GM23338 (cell line): ENCODE measurements at regions not wholly inside any gene's neighbourhood (a gene's known extent, or its start where the extent isn't known, plus 50 kb on each side); places are given as distances from the start of the nearest gene placed in this dataset.

Source experiments
- ATAC-seq: fragments of 200-7000 bp; cut with Tn5 transposase; 3 replicates; pipeline ENCODE4 v1.9.1; 2020
- DNase-seq: peaks from one replicate; pipeline ENCODE4 v3.0.0-alpha.2; 2015; ENCODE audit warnings: low spot score
- H2AFZ ChIP-seq: fragments of 200-600 bp; sonication (generic); 2 replicates; pipeline ENCODE4 v1.8.0; 2016; ENCODE audit warnings: antibody characterized with exemption, mild to moderate bottlenecking, moderate library complexity
- H3F3A ChIP-seq: fragments of 200-600 bp; sonication (generic); replicated peaks from 2 replicates; pipeline ENCODE4 v1.8.0; 2017; ENCODE audit warnings: antibody characterized with exemption, mixed run types, low read depth
- H3K27ac ChIP-seq: fragments of 200-600 bp; sonication (generic); 2 replicates; pipeline ENCODE4 v1.6.1; 2016; ENCODE audit warnings: low read depth
- H3K27me3 ChIP-seq: fragments of 200-600 bp; sonication (generic); 2 replicates; pipeline ENCODE4 v1.8.0; 2016; ENCODE audit warnings: mild to moderate bottlenecking, mixed run types, moderate library complexity; ENCODE audit not compliant: insufficient read depth
- H3K36me3 ChIP-seq: fragments of 200-600 bp; sonication (generic); 2 replicates; pipeline ENCODE4 v1.8.0; 2016; ENCODE audit warnings: mild to moderate bottlenecking; ENCODE audit not compliant: insufficient read depth
- H3K4me1 ChIP-seq: fragments of 200-600 bp; sonication (generic); 2 replicates; pipeline ENCODE4 v1.8.0; 2016; ENCODE audit warnings: mild to moderate bottlenecking, moderate library complexity; ENCODE audit not compliant: insufficient read depth
- H3K4me2 ChIP-seq: fragments of 200-600 bp; sonication (generic); 2 replicates; pipeline ENCODE4 v1.7.1; 2017; ENCODE audit warnings: mixed run types
- H3K4me3 ChIP-seq: fragments of 200-600 bp; sonication (generic); 2 replicates; pipeline ENCODE4 v1.6.1; 2016; ENCODE audit warnings: mixed run types
- H3K79me2 ChIP-seq: fragments of 200-600 bp; sonication (generic); replicated peaks from 2 replicates; pipeline ENCODE4 v1.8.0; 2017; ENCODE audit warnings: mild to moderate bottlenecking; ENCODE audit not compliant: insufficient read depth
- H3K9me2 ChIP-seq: fragments of 200-600 bp; sonication (generic); 2 replicates; pipeline ENCODE4 v1.8.0; 2017; ENCODE audit not compliant: insufficient read depth
- H4K20me1 ChIP-seq: fragments of 200-600 bp; sonication (generic); replicated peaks from 2 replicates; pipeline ENCODE4 v1.8.0; 2017; ENCODE audit warnings: mild to moderate bottlenecking; ENCODE audit not compliant: insufficient read depth
- H3K27ac Mint-ChIP-seq: 2 replicates; pipeline ENCODE4 v1.8.0; 2020; ENCODE audit warnings: inconsistent platforms, mild to moderate bottlenecking, moderate library complexity, mixed read lengths
- H3K27me3 Mint-ChIP-seq: 3 replicates; pipeline ENCODE4 v1.8.0; 2022; ENCODE audit warnings: low read depth, mild to moderate bottlenecking, moderate library complexity, mixed read lengths, inconsistent platforms; ENCODE audit not compliant: insufficient read depth, poor library complexity
- H3K36me3 Mint-ChIP-seq: 3 replicates; pipeline ENCODE4 v1.8.0; 2021; ENCODE audit warnings: low read depth, mild to moderate bottlenecking, inconsistent platforms, moderate library complexity, mixed read lengths
- H3K4me1 Mint-ChIP-seq: 3 replicates; pipeline ENCODE4 v1.8.0; 2020; ENCODE audit warnings: mild to moderate bottlenecking, inconsistent platforms, mixed read lengths
- H3K4me3 Mint-ChIP-seq: 3 replicates; pipeline ENCODE4 v1.8.0; 2021; ENCODE audit warnings: moderate library complexity, mild to moderate bottlenecking, inconsistent platforms, mixed read lengths
- H3K9me3 Mint-ChIP-seq: 3 replicates; pipeline ENCODE4 v1.8.0; 2020; ENCODE audit warnings: moderate library complexity, mild to moderate bottlenecking, inconsistent platforms, mixed read lengths
- CREB1 ChIP-seq: fragments of 250-450 bp; sonication (Bioruptor Pico); IDR thresholded peaks from 2 replicates; pipeline ENCODE4 v1.5.0; 2020; ENCODE audit warnings: low read depth, mild to moderate bottlenecking, moderate library complexity
- CTCF ChIP-seq, 2 experiments: fragments of 200-600 bp in 1 of 2; sonication (generic) in 1 of 2; conservative IDR thresholded peaks; 2 replicates each; pipeline versions ENCODE4 v1.5.1 to v1.6.1; 2016 to 2017; ENCODE audit warnings: antibody characterized with exemption in 2 of 2, low read depth in 2 of 2, mild to moderate bottlenecking in 2 of 2, moderate library complexity in 1 of 2
- EZH2 ChIP-seq: fragments of 200-600 bp; sonication (generic); IDR thresholded peaks from one replicate; pipeline ENCODE4 v1.8.0; 2017; ENCODE audit warnings: antibody characterized with exemption, mild to moderate bottlenecking, low read depth; ENCODE audit not compliant: unreplicated experiment
- POLR2AphosphoS5 ChIP-seq: IDR thresholded peaks from 2 replicates; pipeline ENCODE4 v1.6.1; 2016; ENCODE audit warnings: antibody characterized with exemption, low read depth
- ZNF114 ChIP-seq: fragments of 250-450 bp; sonication (Bioruptor Pico); IDR thresholded peaks from 2 replicates; pipeline ENCODE4 v1.5.0; 2020; ENCODE audit warnings: mild to moderate bottlenecking, moderate library complexity
- TF ChIP-seq, protein P1 (sequence below): fragments of 250-450 bp; sonication (Bioruptor Pico); IDR thresholded peaks from 2 replicates; pipeline ENCODE4 v1.5.0; 2020; ENCODE audit warnings: mild to moderate bottlenecking, moderate library complexity
- TF ChIP-seq, protein P2 (sequence below): IDR thresholded peaks from 2 replicates; pipeline ENCODE4 v1.6.1; 2016; ENCODE audit warnings: antibody characterized with exemption
- TF ChIP-seq, protein P3 (sequence below): IDR thresholded peaks from one replicate; pipeline ENCODE4 v1.6.1; 2018; ENCODE audit warnings: antibody characterized with exemption; ENCODE audit not compliant: unreplicated experiment

GRCh38 chr3:109804697-109805096 is 467.4 kb upstream of the DPPA4 start:
- Histone ChIP-seq H3K4me2 (no peak overlapping the region), H3K4me1 (peaks cover 8% of the 10 kb centered on the region), H3F3A (no peaks in the 10 kb centered on the region), H3K27ac (no peak overlapping the region), H3K9me2 (0 out of 2 replicates have a peak, but pooled peaks cover 3% of the 10 kb centered on the region), H3K79me2 (no peaks in the 10 kb centered on the region), H3K4me3 (no peak overlapping the region), H3K27me3 (no peaks in the 10 kb centered on the region), H2AFZ (no peak overlapping the region), H3K36me3 (no peaks in the 10 kb centered on the region), H4K20me1 (no peaks in the 10 kb centered on the region)
- ATAC-seq: no peak
- Mint-ChIP-seq H3K27ac (no peak overlapping the region), H3K36me3 (no peaks in the 10 kb centered on the region), H3K27me3 (no peaks in the 10 kb centered on the region), H3K4me3 (no peak overlapping the region), H3K9me3 (peaks cover 2% of the 10 kb centered on the region; the same call in 1 of the 3 replicates), H3K4me1 (peaks cover 5% of the 10 kb centered on the region; the same call in 2 of the 3 replicates)
- TF ChIP-seq, protein P1, sequence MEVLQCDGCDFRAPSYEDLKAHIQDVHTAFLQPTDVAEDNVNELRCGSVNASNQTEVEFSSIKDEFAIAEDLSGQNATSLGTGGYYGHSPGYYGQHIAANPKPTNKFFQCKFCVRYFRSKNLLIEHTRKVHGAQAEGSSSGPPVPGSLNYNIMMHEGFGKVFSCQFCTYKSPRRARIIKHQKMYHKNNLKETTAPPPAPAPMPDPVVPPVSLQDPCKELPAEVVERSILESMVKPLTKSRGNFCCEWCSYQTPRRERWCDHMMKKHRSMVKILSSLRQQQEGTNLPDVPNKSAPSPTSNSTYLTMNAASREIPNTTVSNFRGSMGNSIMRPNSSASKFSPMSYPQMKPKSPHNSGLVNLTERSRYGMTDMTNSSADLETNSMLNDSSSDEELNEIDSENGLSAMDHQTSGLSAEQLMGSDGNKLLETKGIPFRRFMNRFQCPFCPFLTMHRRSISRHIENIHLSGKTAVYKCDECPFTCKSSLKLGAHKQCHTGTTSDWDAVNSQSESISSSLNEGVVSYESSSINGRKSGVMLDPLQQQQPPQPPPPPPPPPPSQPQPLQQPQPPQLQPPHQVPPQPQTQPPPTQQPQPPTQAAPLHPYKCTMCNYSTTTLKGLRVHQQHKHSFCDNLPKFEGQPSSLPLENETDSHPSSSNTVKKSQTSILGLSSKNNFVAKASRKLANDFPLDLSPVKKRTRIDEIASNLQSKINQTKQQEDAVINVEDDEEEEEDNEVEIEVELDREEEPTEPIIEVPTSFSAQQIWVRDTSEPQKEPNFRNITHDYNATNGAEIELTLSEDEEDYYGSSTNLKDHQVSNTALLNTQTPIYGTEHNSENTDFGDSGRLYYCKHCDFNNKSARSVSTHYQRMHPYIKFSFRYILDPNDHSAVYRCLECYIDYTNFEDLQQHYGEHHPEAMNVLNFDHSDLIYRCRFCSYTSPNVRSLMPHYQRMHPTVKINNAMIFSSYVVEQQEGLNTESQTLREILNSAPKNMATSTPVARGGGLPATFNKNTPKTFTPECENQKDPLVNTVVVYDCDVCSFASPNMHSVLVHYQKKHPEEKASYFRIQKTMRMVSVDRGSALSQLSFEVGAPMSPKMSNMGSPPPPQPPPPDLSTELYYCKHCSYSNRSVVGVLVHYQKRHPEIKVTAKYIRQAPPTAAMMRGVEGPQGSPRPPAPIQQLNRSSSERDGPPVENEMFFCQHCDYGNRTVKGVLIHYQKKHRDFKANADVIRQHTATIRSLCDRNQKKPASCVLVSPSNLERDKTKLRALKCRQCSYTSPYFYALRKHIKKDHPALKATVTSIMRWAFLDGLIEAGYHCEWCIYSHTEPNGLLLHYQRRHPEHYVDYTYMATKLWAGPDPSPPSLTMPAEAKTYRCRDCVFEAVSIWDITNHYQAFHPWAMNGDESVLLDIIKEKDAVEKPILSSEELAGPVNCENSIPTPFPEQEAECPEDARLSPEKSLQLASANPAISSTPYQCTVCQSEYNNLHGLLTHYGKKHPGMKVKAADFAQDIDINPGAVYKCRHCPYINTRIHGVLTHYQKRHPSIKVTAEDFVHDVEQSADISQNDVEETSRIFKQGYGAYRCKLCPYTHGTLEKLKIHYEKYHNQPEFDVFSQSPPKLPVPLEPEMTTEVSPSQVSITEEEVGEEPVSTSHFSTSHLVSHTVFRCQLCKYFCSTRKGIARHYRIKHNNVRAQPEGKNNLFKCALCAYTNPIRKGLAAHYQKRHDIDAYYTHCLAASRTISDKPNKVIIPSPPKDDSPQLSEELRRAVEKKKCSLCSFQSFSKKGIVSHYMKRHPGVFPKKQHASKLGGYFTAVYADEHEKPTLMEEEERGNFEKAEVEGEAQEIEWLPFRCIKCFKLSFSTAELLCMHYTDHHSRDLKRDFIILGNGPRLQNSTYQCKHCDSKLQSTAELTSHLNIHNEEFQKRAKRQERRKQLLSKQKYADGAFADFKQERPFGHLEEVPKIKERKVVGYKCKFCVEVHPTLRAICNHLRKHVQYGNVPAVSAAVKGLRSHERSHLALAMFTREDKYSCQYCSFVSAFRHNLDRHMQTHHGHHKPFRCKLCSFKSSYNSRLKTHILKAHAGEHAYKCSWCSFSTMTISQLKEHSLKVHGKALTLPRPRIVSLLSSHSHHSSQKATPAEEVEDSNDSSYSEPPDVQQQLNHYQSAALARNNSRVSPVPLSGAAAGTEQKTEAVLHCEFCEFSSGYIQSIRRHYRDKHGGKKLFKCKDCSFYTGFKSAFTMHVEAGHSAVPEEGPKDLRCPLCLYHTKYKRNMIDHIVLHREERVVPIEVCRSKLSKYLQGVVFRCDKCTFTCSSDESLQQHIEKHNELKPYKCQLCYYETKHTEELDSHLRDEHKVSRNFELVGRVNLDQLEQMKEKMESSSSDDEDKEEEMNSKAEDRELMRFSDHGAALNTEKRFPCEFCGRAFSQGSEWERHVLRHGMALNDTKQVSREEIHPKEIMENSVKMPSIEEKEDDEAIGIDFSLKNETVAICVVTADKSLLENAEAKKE (CRISPR knock-in tag): no peak
- TF ChIP-seq CTCF (conservative IDR thresholded peaks at IDR 0.05; ENCODE audit: low read depth in 2 of 2): no peak
- TF ChIP-seq, protein P2, sequence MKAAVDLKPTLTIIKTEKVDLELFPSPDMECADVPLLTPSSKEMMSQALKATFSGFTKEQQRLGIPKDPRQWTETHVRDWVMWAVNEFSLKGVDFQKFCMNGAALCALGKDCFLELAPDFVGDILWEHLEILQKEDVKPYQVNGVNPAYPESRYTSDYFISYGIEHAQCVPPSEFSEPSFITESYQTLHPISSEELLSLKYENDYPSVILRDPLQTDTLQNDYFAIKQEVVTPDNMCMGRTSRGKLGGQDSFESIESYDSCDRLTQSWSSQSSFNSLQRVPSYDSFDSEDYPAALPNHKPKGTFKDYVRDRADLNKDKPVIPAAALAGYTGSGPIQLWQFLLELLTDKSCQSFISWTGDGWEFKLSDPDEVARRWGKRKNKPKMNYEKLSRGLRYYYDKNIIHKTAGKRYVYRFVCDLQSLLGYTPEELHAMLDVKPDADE: no peak
- no peak for TF ChIP-seq EZH2
- TF ChIP-seq CREB1 (CRISPR knock-in tag): no peak
- no peak for TF ChIP-seq ZNF114 (CRISPR knock-in tag)
- no peak for TF ChIP-seq POLR2AphosphoS5
- TF ChIP-seq, protein P3, sequence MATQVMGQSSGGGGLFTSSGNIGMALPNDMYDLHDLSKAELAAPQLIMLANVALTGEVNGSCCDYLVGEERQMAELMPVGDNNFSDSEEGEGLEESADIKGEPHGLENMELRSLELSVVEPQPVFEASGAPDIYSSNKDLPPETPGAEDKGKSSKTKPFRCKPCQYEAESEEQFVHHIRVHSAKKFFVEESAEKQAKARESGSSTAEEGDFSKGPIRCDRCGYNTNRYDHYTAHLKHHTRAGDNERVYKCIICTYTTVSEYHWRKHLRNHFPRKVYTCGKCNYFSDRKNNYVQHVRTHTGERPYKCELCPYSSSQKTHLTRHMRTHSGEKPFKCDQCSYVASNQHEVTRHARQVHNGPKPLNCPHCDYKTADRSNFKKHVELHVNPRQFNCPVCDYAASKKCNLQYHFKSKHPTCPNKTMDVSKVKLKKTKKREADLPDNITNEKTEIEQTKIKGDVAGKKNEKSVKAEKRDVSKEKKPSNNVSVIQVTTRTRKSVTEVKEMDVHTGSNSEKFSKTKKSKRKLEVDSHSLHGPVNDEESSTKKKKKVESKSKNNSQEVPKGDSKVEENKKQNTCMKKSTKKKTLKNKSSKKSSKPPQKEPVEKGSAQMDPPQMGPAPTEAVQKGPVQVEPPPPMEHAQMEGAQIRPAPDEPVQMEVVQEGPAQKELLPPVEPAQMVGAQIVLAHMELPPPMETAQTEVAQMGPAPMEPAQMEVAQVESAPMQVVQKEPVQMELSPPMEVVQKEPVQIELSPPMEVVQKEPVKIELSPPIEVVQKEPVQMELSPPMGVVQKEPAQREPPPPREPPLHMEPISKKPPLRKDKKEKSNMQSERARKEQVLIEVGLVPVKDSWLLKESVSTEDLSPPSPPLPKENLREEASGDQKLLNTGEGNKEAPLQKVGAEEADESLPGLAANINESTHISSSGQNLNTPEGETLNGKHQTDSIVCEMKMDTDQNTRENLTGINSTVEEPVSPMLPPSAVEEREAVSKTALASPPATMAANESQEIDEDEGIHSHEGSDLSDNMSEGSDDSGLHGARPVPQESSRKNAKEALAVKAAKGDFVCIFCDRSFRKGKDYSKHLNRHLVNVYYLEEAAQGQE: no peak
- no peak for DNase-seq
